Glutamatergic neuron (in vitro differentiated cells): ENCODE measurements at regions not wholly inside any gene's neighbourhood (a gene's known extent, or its start where the extent isn't known, plus 50 kb on each side); places are given as distances from the start of the nearest gene placed in this dataset.

ENCODE experiments used
- DNase-seq: peaks from one replicate; pipeline ENCODE4 v3.0.0; 2022
- H3K27ac Mint-ChIP-seq: one replicate; pipeline ENCODE4 v1.8.0; 2020; ENCODE audit warnings: mild to moderate bottlenecking, mixed read lengths, inconsistent platforms; ENCODE audit not compliant: unreplicated experiment
- H3K27me3 Mint-ChIP-seq: one replicate; pipeline ENCODE4 v1.8.0; 2020; ENCODE audit warnings: mild to moderate bottlenecking, moderate library complexity, mixed read lengths, inconsistent platforms; ENCODE audit not compliant: unreplicated experiment
- H3K36me3 Mint-ChIP-seq: one replicate; pipeline ENCODE4 v1.8.0; 2020; ENCODE audit warnings: mild to moderate bottlenecking, mixed read lengths, inconsistent platforms; ENCODE audit not compliant: unreplicated experiment
- H3K4me1 Mint-ChIP-seq: one replicate; pipeline ENCODE4 v1.8.0; 2020; ENCODE audit warnings: mild to moderate bottlenecking, low read depth, mixed read lengths, inconsistent platforms; ENCODE audit not compliant: unreplicated experiment
- H3K4me3 Mint-ChIP-seq: one replicate; pipeline ENCODE4 v1.8.0; 2020; ENCODE audit warnings: mild to moderate bottlenecking, mixed read lengths, inconsistent platforms; ENCODE audit not compliant: unreplicated experiment
- H3K9me3 Mint-ChIP-seq: one replicate; pipeline ENCODE4 v1.8.0; 2020; ENCODE audit warnings: mild to moderate bottlenecking, moderate library complexity, mixed read lengths, inconsistent platforms; ENCODE audit not compliant: unreplicated experiment
- CTCF ChIP-seq: fragments of 200-600 bp; sonication (generic); IDR thresholded peaks from one replicate; pipeline ENCODE4 v1.5.0; 2021; ENCODE audit not compliant: partially characterized antibody, unreplicated experiment

DNA sequence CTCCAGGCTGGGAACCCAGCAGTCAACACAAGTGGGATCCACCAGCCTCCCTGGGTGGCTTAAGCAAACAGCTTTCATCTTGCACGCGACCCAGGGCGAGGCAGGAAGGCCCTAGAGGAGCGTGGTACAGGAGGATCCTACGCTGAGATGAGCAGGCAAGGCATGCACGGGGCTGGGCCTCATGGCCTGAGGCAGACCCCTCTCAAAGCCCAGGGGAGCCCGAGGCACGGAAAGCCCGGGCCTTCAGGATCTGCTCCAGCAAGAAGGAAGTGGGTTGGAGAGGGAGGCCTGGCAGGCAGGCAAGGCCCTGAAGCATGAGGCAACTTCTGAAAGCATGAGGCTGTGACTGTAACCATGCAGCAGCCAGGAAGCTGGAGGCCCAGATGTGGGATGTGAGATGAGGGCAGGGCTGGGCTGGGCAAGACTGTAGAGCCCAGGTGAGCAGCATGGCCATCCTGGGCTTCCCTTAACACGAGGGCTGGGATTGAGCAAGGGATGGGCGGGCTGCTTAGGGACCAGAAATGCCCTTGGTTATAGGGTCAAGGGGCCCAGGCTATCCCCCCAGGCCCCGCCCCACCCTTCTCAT lies 338.7 kb downstream of the C16orf95 start:
- Mint-ChIP-seq H3K27ac (no peak overlapping the region), H3K9me3 (peaks cover 3% of the 10 kb centered on the region), H3K27me3 (peaks cover 2% of the 10 kb centered on the region), H3K4me3 (no peak overlapping the region), H3K36me3 (no peaks in the 10 kb centered on the region), H3K4me1 (no peaks in the 10 kb centered on the region)
- TF ChIP-seq CTCF: no peak
- peak; percentile 5 for DNase-seq

GRCh38 chr16:86979061-86979460 lies 338.1 kb downstream of the C16orf95 start:
- no peaks in the 10 kb centered on the region for H3K4me1 Mint-ChIP-seq
- no peak for DNase-seq
- no peaks in the 10 kb centered on the region for H3K36me3 Mint-ChIP-seq
- H3K27me3 Mint-ChIP-seq: peaks cover 2% of the 10 kb centered on the region
- TF ChIP-seq CTCF: no peak
- H3K4me3 Mint-ChIP-seq: no peak overlapping the region
- no peak overlapping the region for H3K27ac Mint-ChIP-seq
- peaks cover 3% of the 10 kb centered on the region for H3K9me3 Mint-ChIP-seq

DNA sequence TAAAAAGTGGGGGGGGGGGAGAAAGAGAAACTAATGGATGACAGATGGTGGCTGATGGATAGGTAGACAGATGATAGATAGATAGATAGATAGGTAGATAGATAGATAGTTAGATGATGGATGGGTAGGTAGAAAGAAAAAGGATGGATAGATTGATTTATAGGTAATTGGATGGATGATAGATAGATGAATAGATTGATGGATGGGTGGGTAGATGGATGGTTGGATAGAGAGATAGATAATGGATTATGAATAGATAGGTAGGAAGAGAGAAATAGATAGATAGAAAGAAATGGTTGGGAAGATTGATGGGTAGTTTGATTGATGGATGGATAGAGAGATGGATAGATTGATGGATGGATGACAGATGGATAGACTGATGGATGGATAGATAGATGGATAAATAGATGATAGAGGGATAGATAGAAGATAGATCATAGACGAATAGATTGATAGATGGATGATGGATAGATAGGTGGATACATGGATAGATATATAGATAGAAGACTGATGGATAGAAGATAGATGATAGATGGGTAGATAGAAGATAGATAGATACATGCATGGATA lies 337.1 kb downstream of the C16orf95 start:
- H3K9me3 Mint-ChIP-seq: peaks cover 2% of the 10 kb centered on the region
- no peak for TF ChIP-seq CTCF
- no peaks in the 10 kb centered on the region for H3K36me3 Mint-ChIP-seq
- no peak overlapping the region for H3K27ac Mint-ChIP-seq
- H3K27me3 Mint-ChIP-seq: peaks cover 2% of the 10 kb centered on the region
- H3K4me3 Mint-ChIP-seq: no peak overlapping the region
- H3K4me1 Mint-ChIP-seq: no peaks in the 10 kb centered on the region
- DNase-seq: no peak

DNA sequence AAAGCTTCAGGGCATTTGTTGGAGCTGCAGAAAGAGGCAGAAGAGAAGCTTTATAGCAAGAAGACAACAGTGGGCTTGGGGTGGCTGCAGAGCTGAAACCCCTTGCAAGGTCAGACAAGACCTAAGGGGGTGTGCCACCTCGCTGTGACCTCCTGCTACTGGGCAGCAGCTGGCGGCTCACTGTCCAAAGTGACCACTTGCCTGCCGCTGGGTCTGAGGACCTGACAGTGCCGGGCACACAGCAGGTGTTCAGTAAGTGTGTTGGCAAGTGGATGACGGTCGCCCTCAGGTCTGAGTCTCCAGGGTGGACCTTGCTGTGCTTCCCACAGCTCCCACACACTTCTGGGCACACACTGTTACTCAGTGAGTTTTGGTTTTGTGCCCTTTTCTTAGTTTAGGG lies 336.5 kb downstream of the C16orf95 start:
- H3K4me3 Mint-ChIP-seq: no peak overlapping the region
- peaks cover 2% of the 10 kb centered on the region for H3K27me3 Mint-ChIP-seq
- DNase-seq: peak; percentile 5
- H3K36me3 Mint-ChIP-seq: no peaks in the 10 kb centered on the region
- no peaks in the 10 kb centered on the region for H3K9me3 Mint-ChIP-seq
- H3K27ac Mint-ChIP-seq: no peak overlapping the region
- no peaks in the 10 kb centered on the region for H3K4me1 Mint-ChIP-seq
- TF ChIP-seq CTCF: no peak

GRCh38 chr16:86982347-86982596 lies 334.9 kb downstream of the C16orf95 start:
- Mint-ChIP-seq H3K4me1 (no peaks in the 10 kb centered on the region), H3K36me3 (no peaks in the 10 kb centered on the region), H3K27me3 (peaks cover 4% of the 10 kb centered on the region), H3K9me3 (peaks cover 1% of the 10 kb centered on the region), H3K27ac (no peak overlapping the region), H3K4me3 (no peak overlapping the region)
- no peak for TF ChIP-seq CTCF
- peak; percentile 2 for DNase-seq
